T-cell (primary cell): ENCODE measurements at regions not wholly inside any gene's neighbourhood (a gene's known extent, or its start where the extent isn't known, plus 50 kb on each side); places are given as distances from the start of the nearest gene placed in this dataset.
"Not testable (repeated sequence)": the region's sequence is repeated elsewhere in the genome, so short reads cannot be mapped to it uniquely, and the experiment has no call there.

Source experiments
- ATAC-seq, 4 experiments: fragments of 200-7000 bp in 3 of 4; fragments of 150-1000 bp in 1 of 4; cut with Tn5 transposase; replicated peaks in 1 of 4; 1 replicate in 3 of 4; 2 replicates in 1 of 4; pipeline ENCODE4 v1.10.0; 2021; ENCODE audit warnings: moderate library complexity in 3 of 4, mild to moderate bottlenecking in 2 of 4, moderate number of reproducible peaks in 1 of 4
- CTCF ChIA-PET, 2 donors: fragments of 300-600 bp; sonication (Branson Sonifier 250); formaldehyde crosslinking; loops; one replicate each; lab custom pipeline; 2022; ENCODE audit warnings: antibody characterized with exemption in 2 of 2; lab: Charles Lee
- POLR2A ChIA-PET, 2 donors: fragments of 300-600 bp; sonication (Branson Sonifier 250); formaldehyde crosslinking; loops; one replicate each; lab custom pipeline; 2022; ENCODE audit warnings: antibody characterized with exemption in 2 of 2; lab: Charles Lee
- DNase-seq, 35 experiments: peaks; one replicate each; pipeline versions ENCODE4 v3.0.0 to v3.0.0-alpha.2; 2013 to 2023
- H3K27ac ChIP-seq: one replicate; pipeline ENCODE4 v1.5.1; 2013; ENCODE audit warnings: low read length
- H3K27me3 ChIP-seq, 2 experiments: replicated peaks in 1 of 2; 1 replicate in 1 of 2; 2 replicates in 1 of 2; pipeline versions ENCODE4 v1.6.1 to v1.7.0; 2013; ENCODE audit warnings: low read length in 1 of 2, mixed read lengths in 1 of 2; ENCODE audit not compliant: control insufficient read depth in 2 of 2, insufficient read depth in 2 of 2; ENCODE audit errors: extremely low read depth in 1 of 2
- H3K36me3 ChIP-seq, 2 donors: 1 replicate in 1 of 2; 2 replicates in 1 of 2; pipeline versions ENCODE4 v1.6.1 to v1.7.0; 2013; ENCODE audit warnings: low read length in 1 of 2; ENCODE audit not compliant: control insufficient read depth in 2 of 2, insufficient read depth in 1 of 2; ENCODE audit errors: extremely low read depth in 1 of 2
- H3K4me1 ChIP-seq, 2 experiments: 1 replicate in 1 of 2; 2 replicates in 1 of 2; pipeline versions ENCODE4 v1.6.1 to v1.7.0; 2013; ENCODE audit warnings: low read length in 2 of 2, mixed read lengths in 1 of 2; ENCODE audit not compliant: insufficient read depth in 2 of 2, control insufficient read depth in 1 of 2; ENCODE audit errors: extremely low read depth in 1 of 2
- H3K4me3 ChIP-seq, 2 donors: 1 replicate in 1 of 2; 2 replicates in 1 of 2; pipeline versions ENCODE4 v1.5.1 to v1.7.0; 2013; ENCODE audit warnings: mild to moderate bottlenecking in 2 of 2, low read length in 1 of 2, moderate library complexity in 1 of 2; ENCODE audit not compliant: control insufficient read depth in 1 of 2; ENCODE audit errors: extremely low read depth in 1 of 2
- H3K9me3 ChIP-seq: 2 replicates; pipeline ENCODE4 v1.7.0; 2013
- H3K27ac Mint-ChIP-seq, 2 donors: one replicate each; pipeline ENCODE4 v1.8.0; 2020 to 2021; ENCODE audit warnings: mild to moderate bottlenecking in 2 of 2, mixed read lengths in 2 of 2
- H3K27me3 Mint-ChIP-seq, 2 donors: one replicate each; pipeline ENCODE4 v1.8.0; 2021 to 2022; ENCODE audit warnings: mixed read lengths in 2 of 2
- H3K36me3 Mint-ChIP-seq: one replicate; pipeline ENCODE4 v1.8.0; 2021; ENCODE audit warnings: mixed read lengths
- H3K4me1 Mint-ChIP-seq, 3 donors: one replicate each; pipeline ENCODE4 v1.8.0; 2020 to 2022; ENCODE audit warnings: mixed read lengths in 3 of 3, mild to moderate bottlenecking in 1 of 3
- H3K4me3 Mint-ChIP-seq, 3 donors: one replicate each; pipeline ENCODE4 v1.8.0; 2020 to 2022; ENCODE audit warnings: mild to moderate bottlenecking in 3 of 3, mixed read lengths in 3 of 3, moderate library complexity in 3 of 3
- H3K9me3 Mint-ChIP-seq, 3 donors: one replicate each; pipeline ENCODE4 v1.8.0; 2020 to 2022; ENCODE audit warnings: mixed read lengths in 3 of 3
- WGBS: methylation state at CpG from one replicate; pipeline ENCODE4 v1.1.5; 2013; ENCODE audit warnings: missing lambda C conversion rate; ENCODE audit not compliant: insufficient coverage; 5-methylcytosine and 5-hydroxymethylcytosine counted together

DNA sequence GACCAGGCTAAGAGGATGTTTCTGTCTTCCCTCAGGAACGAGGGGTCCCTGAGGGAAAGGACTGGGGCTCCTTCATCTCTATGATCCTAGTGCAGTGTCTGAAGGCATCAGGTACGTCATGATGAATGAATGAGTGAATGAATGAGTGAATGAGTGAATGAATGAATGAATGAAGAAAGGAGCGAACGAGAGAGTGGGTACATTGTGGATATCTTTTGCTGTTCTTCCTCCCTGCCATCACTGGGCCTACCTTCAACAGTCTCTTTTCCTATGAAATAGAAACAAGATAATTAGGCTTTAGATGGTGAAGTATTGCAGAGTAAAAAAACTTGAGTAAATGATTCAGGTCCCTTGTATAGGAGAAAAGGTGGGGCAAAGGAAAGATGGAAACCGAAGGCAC is 111.3 kb upstream of the CRHR1 start:
- H3K36me3 ChIP-seq, result no peaks in the 10 kb centered on the region
- Mint-ChIP-seq H3K36me3 (no peaks in the 10 kb centered on the region), H3K4me1 (no peaks in the 10 kb centered on the region), H3K4me3 (no peak overlapping the region), H3K9me3 (peaks cover 0 to 5% (median 0%) of the 10 kb centered on the region in 3 donors), H3K27ac (no peak overlapping the region), H3K27me3 (peaks cover 7 to 14% of the 10 kb centered on the region in 2 donors)
- no peaks in the 10 kb centered on the region for H3K4me1 ChIP-seq
- no peaks in the 10 kb centered on the region for H3K9me3 ChIP-seq
- WGBS, result 80% methylated on average over 2 of the region's 5 CpGs
- ATAC-seq (no peak), DNase-seq (no peak)
- no peak overlapping the region for H3K27ac ChIP-seq
- ChIA-PET CTCF (no interaction called here), POLR2A (no interaction called here)
- no peak overlapping the region for H3K4me3 ChIP-seq
- H3K27me3 ChIP-seq, result peaks cover 0 to 38% of the 10 kb centered on the region in 2 experiments

DNA sequence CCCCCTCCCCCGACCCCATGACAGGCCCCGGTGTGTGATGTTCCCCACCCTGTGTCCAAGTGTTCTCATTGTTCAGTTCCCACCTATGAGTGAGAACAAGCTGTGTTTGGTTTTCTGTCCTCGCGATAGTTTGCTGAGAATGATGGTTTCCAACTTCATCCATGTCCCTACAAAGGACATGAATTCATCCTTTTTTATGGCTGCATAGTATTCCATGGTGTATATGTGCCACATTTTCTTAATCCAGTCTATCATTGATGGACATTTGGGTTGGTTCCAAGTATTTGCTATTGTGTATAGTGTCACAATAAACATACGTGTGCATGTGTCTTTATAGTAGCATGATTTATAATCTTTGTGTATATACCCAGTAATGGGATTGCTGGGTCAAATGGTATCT is 110.4 kb upstream of the CRHR1 start:
- DNase-seq, CTCF ChIA-PET, H3K4me3 Mint-ChIP-seq, H3K27ac ChIP-seq, H3K36me3 Mint-ChIP-seq, H3K4me1 Mint-ChIP-seq, H3K9me3 Mint-ChIP-seq, H3K36me3 ChIP-seq, H3K4me1 ChIP-seq, ATAC-seq, POLR2A ChIA-PET, H3K27ac Mint-ChIP-seq, H3K4me3 ChIP-seq, H3K9me3 ChIP-seq: not testable (repeated sequence)
- H3K27me3 Mint-ChIP-seq, result peaks cover 9 to 20% of the 10 kb centered on the region in 2 donors
- H3K27me3 ChIP-seq, result peaks cover 0 to 33% of the 10 kb centered on the region in 2 experiments
- WGBS, result no CpG with 5 or more reads among the region's 5 CpGs

GRCh38 chr17:45675012-45675411 is 109.1 kb upstream of the CRHR1 start:
- Mint-ChIP-seq H3K9me3 (peaks cover 0 to 8% (median 0%) of the 10 kb centered on the region in 3 donors), H3K4me3 (no peak overlapping the region), H3K4me1 (no peaks in the 10 kb centered on the region), H3K36me3 (no peaks in the 10 kb centered on the region), H3K27me3 (peaks cover 9 to 19% of the 10 kb centered on the region in 2 donors), H3K27ac (no peak overlapping the region)
- WGBS, result no CpG with 5 or more reads among the region's 7 CpGs
- Histone ChIP-seq H3K27ac (no peak overlapping the region), H3K4me1 (no peaks in the 10 kb centered on the region), H3K9me3 (no peaks in the 10 kb centered on the region), H3K4me3 (no peak overlapping the region), H3K27me3 (peaks cover 0 to 35% of the 10 kb centered on the region in 2 experiments), H3K36me3 (no peaks in the 10 kb centered on the region)
- ATAC-seq (no peak), DNase-seq (no peak)
- CTCF ChIA-PET, result interaction anchor here in 1 of 2 donors (0.6 kb wide), 1 partner anchor 33 kb away, joined by 5 read pairs; no protein-coding TSS in a partner anchor
- POLR2A ChIA-PET, result no interaction called here

- DNase-seq (no peak), ATAC-seq (no peak)
- Histone ChIP-seq H3K4me1 (no peaks in the 10 kb centered on the region), H3K27me3 (peaks cover 0 to 40% of the 10 kb centered on the region in 2 experiments), H3K4me3 (no peak overlapping the region), H3K27ac (no peak overlapping the region), H3K9me3 (no peaks in the 10 kb centered on the region), H3K36me3 (no peaks in the 10 kb centered on the region)
- CTCF ChIA-PET, result no interaction called here
- Mint-ChIP-seq H3K9me3 (peaks cover 0 to 8% (median 0%) of the 10 kb centered on the region in 3 donors), H3K27ac (no peak overlapping the region), H3K36me3 (no peaks in the 10 kb centered on the region), H3K27me3 (peaks cover 9 to 19% of the 10 kb centered on the region in 2 donors), H3K4me1 (no peaks in the 10 kb centered on the region), H3K4me3 (no peak overlapping the region)
- POLR2A ChIA-PET, result no interaction called here
- WGBS, result 90% methylated on average over 1 of the region's 3 CpGs
These were observed 108.2 kb upstream of the CRHR1 start for GRCh38 chr17:45675892-45676291.

DNA sequence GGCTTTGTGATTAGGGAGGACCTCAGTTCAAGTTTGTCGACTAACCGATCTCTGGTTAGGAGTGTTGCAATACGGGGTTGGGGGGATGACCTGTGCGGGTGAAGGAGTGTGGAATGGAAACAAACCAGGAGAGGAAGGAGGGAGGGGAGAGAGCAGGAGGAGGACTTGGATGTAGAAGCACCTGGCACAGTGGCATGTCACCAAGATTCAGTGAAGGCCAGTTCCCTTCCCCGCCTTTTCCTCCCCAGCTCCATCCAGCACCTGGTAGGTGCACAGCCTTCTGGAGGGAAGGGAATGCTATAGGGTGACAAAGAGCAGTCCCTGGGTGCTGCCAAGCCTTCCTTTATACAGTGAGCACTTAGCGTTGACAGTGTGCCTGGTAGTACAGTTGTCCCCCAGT is 107.4 kb upstream of the CRHR1 start:
- Histone ChIP-seq H3K27me3 (peaks cover 0 to 42% of the 10 kb centered on the region in 2 experiments), H3K4me1 (no peaks in the 10 kb centered on the region), H3K4me3 (no peak overlapping the region), H3K36me3 (no peaks in the 10 kb centered on the region), H3K9me3 (no peaks in the 10 kb centered on the region), H3K27ac (no peak overlapping the region)
- no peak for ATAC-seq
- Mint-ChIP-seq H3K4me3 (no peak overlapping the region), H3K4me1 (no peaks in the 10 kb centered on the region), H3K27ac (no peak overlapping the region), H3K9me3 (peaks cover 0 to 8% (median 0%) of the 10 kb centered on the region in 3 donors), H3K36me3 (no peaks in the 10 kb centered on the region), H3K27me3 (peaks cover 9 to 23% of the 10 kb centered on the region in 2 donors)
- ChIA-PET POLR2A (no interaction called here), CTCF (no interaction called here)
- WGBS, result 93% methylated on average over 4 of the region's 6 CpGs
- no peak for DNase-seq

- no peaks in the 10 kb centered on the region for H3K4me1 Mint-ChIP-seq
- Histone ChIP-seq H3K27ac (no peak overlapping the region), H3K4me1 (no peaks in the 10 kb centered on the region), H3K4me3 (no peak overlapping the region), H3K36me3 (no peaks in the 10 kb centered on the region), H3K9me3 (no peaks in the 10 kb centered on the region), H3K27me3 (peaks cover 0 to 33% of the 10 kb centered on the region in 2 experiments)
- no peak overlapping the region for H3K4me3 Mint-ChIP-seq
- DNase-seq (no peak), ATAC-seq (no peak)
- H3K27me3 Mint-ChIP-seq, result peaks cover 12 to 22% of the 10 kb centered on the region in 2 donors
- H3K36me3 Mint-ChIP-seq, result no peaks in the 10 kb centered on the region
- peaks cover 0 to 8% (median 0%) of the 10 kb centered on the region in 3 donors for H3K9me3 Mint-ChIP-seq
- ChIA-PET CTCF (no interaction called here), POLR2A (no interaction called here)
- 50% methylated on average over 2 of the region's 3 CpGs for WGBS
- no peak overlapping the region for H3K27ac Mint-ChIP-seq
These were observed 106.3 kb upstream of the CRHR1 start for GRCh38 chr17:45677770-45678169.

DNA sequence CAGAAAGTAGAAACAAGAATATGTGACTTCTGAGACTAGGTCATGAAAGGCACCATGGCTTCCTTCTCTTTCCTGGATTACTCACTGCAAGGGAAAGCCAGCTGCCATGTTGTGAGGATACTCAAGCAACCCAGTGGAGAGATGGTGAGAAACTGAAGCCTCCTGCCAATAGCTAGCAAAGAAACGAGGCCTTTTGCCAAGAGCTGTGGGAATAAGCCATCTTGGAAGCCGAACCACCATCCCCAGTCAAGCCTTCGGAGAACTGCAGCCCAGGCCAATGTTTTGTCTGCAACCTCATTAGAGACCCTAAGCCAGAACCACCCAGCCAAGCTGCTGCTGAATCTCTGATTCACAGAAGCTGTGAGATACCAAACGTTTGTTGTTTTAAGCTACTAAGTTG is 104.7 kb upstream of the CRHR1 start:
- H3K27ac Mint-ChIP-seq, result no peak overlapping the region
- Histone ChIP-seq H3K4me1 (no peaks in the 10 kb centered on the region), H3K27ac (no peak overlapping the region), H3K9me3 (no peaks in the 10 kb centered on the region), H3K27me3 (peaks cover 0 to 36% of the 10 kb centered on the region in 2 experiments), H3K4me3 (no peak overlapping the region), H3K36me3 (no peaks in the 10 kb centered on the region)
- DNase-seq (no peak), ATAC-seq (no peak)
- 73% methylated on average over 4 of the region's 4 CpGs for WGBS
- no peaks in the 10 kb centered on the region for H3K36me3 Mint-ChIP-seq
- no peak overlapping the region for H3K4me3 Mint-ChIP-seq
- CTCF ChIA-PET, result no interaction called here
- H3K4me1 Mint-ChIP-seq, result no peaks in the 10 kb centered on the region
- H3K27me3 Mint-ChIP-seq, result peaks cover 12 to 22% of the 10 kb centered on the region in 2 donors
- H3K9me3 Mint-ChIP-seq, result peaks cover 0 to 8% (median 0%) of the 10 kb centered on the region in 3 donors
- POLR2A ChIA-PET, result no interaction called here
